HG03354 (cell line): ENCODE measurements at regions not wholly inside any gene's neighbourhood (a gene's known extent, or its start where the extent isn't known, plus 50 kb on each side); places are given as distances from the start of the nearest gene placed in this dataset.
"Not testable (repeated sequence)": the region's sequence is repeated elsewhere in the genome, so short reads cannot be mapped to it uniquely, and the experiment has no call there.

Experiments
- ATAC-seq: cut with Tn5 transposase; IDR thresholded peaks from one replicate; pipeline ENCODE4 v1.9.1; 2021; ENCODE audit warnings: mild to moderate bottlenecking; ENCODE audit not compliant: unreplicated experiment, poor library complexity, severe bottlenecking

DNA sequence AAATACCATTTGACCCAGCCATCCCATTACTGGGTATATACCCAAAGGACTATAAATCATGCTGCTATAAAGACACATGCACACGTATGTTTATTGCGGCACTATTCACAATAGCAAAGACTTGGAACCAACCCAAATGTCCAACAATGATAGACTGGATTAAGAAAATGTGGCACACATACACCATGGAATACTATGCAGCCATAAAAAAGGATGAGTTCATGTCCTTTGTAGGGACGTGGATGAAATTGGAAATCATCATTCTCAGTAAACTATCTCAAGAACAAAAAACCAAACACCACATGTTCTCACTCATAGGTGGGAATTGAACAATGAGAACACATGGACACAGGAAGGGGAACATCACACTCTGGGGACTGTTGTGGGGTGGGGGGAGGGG, 142.1 kb upstream of the BEND6 start:
- not testable (repeated sequence) for ATAC-seq

DNA sequence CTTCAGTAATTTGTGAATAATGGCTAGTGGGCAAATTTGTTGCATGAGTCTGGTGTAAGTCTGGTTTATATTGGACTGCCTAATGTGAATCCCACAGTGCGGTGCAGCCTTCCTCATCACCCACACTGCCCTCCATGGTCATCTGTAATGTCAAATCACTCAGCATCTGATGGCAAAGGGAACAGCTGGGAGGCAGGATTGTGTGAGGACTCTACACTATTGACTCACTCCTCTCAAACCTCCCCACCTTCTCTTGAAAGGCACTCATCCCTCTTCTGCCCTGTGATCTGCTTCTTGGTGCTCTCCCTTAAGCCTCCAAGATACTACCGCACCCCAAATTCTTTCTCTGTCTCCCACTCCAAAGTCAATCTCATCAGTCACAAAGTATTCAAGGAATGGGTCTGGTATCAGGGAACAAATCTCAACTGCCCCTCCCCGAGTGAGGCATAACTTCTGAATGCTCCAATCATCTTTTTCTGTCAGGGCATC, 146.0 kb upstream of the BEND6 start:
- ATAC-seq, result peak; percentile 44

DNA sequence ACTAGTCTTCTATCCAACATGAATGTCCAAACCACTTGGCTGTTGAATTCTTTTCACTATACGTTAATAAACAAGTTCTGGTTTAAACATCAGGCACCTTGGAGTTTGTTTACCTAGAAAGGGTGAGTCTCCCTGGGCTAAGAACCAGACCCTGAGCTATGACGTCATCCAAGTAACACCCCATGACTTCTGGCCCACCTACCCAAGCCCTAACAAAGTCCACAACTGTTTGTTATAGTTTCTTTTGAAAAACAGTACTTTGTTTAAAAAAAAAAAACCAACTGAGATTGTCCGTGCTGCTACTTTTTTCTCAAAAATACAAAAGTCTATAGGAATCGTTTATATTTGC, 146.9 kb upstream of the BEND6 start:
- ATAC-seq, result no peak

DNA sequence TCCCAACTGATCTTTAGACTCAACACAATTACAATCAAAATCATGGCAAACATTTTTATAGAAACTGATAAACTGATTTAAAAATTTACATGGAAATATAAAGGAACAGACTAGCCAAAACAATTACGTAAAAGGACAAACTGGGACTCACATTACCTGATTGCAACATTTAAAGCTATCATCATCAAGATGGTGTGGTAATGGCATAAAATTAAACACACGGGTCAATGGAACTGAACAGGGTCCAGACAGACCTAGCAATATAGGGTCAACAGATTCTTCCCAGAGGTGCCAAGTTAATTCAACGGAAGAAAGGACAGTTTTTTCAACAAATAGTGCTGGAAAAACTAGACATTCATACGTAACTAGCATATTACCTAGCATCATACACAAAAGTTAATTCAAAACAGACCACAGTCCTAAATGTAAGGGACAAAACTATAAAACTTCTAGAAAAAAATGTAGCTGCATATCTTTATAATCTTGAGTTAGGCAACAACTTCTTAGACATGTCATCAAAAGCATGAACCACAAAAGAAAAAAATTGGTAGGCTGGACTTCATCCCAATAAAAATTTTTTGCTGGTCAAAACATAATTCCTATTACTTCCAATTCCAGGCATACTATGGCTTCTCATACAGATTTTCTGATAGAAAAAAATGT, 147.4 kb upstream of the BEND6 start:
- ATAC-seq, result no peak

DNA sequence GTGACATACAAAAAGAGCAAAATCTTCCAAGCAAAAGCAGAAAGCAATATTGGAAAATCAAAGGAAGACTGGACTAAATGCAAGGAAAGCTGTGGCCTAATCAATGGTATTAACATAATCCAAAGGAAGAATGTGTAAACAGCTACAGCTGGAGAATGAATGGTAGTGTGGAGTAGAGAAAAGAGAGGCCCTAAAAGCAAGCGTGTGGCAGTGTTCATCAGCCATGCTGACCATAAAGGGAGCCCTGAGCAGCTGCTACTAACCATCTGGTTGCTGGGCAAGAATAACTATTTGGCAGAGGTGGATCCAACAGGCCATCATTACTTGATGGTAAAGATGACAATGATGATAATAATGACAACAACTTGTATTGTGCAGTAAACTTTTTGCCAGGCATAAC, 148.5 kb upstream of the BEND6 start:
- ATAC-seq, result no peak

DNA sequence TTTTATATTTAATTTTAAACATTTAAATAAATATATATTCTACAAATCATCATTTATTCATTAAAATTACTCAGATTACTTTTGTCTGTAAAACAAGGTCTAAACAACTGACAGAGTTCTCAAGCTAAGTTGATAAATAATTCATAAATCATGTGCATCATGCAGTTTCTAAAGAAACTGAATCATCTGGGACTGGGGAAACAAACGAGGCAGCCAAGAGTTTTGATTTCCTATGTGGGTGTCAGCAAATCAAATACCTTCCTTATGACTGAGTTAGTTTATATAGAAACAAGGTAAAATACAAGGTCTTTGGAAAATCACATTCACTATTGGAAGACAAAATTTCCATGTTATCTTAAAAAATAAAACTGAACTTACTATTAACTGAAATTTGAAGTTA, 149.9 kb upstream of the BEND6 start:
- ATAC-seq, result no peak

DNA sequence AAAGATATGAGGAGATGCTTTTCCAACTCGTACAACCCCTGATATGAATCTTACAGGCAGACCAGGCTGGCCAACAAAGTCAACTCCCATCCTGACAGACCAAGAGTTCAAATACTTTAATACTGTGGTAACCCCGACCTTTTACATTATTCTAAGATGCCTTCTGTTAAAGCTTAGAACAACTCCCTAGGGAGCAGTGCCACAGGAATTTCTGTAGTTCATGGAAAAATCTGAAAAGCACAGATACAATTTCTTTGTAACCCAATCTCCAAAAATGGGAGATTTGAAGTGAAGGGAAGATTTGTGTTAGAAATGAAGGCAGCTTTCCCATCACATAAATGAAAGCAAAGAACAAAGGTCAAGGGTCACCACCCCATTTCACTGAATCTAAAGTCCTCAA, 151.3 kb upstream of the BEND6 start:
- no peak for ATAC-seq

DNA sequence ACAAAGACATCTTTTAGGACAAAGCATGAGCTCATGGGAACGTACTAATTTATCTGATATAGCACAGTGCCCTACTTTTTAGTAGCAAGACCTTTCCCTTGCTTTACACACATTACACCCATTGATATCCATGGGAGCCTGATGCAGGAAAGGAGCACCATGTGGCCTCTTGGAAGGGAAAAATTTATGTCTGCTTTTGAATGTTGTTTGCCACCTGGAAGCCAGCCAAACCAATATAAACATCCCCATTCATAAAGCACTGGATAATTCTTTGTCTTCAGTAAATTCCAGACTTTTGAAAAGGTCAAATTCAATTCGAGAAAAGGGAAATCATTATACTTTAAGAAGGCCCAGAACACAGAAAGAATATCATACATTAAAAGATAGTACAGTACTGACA, 152.3 kb upstream of the BEND6 start:
- no peak for ATAC-seq

DNA sequence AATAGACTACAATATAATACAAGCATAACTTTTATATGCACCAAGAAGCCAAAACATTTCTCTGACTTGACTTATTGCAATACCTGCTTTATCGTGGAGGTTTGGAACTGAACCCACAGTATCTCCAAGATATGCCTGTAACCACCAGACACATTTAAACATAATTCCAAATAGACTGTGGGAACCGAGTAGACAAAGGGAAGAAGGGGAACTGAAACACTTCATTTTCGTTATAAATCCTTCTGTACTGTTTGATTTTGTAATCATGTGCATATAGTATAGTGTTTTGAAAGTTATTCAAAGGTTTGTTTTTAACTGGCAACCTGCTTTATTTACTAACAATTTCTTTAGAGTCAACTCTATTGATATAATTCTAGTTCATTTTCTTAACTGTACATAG, 154.9 kb upstream of the BEND6 start:
- ATAC-seq, result no peak

DNA sequence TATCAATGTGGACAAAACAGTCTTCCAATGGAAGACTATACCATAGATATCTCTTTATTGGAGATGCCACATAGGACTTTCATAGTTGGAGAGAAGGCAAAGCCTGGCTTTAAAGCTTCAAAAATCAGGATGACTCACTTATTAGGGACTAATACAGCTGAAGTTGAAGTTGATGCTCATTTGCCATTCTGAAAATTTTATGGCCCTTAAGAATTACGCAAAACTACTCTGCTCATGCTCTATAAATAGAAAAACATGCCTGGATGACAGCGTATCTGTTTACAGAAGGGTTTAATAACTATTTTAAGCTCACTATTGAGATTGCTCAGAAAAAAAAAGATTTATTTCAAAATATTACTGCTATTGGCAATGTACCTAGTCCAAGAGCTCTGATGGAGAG, 155.5 kb upstream of the DST start:
- no peak for ATAC-seq

DNA sequence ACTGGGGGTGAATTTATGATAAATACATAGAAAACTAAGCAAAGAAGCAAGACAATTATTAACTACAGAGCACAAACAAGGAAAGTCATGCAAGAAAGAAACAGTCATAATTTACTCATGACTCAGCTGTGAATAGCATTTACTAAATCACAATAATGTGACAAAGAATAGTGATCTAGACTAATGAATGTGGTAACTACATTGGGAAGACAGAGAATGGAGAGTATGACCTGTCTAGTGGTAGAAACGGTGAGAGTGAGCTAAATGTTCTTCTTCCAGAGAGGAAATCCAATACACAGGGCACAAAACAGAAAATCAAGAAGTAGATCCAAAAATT, 153.5 kb upstream of the DST start:
- ATAC-seq, result peak; percentile 68

DNA sequence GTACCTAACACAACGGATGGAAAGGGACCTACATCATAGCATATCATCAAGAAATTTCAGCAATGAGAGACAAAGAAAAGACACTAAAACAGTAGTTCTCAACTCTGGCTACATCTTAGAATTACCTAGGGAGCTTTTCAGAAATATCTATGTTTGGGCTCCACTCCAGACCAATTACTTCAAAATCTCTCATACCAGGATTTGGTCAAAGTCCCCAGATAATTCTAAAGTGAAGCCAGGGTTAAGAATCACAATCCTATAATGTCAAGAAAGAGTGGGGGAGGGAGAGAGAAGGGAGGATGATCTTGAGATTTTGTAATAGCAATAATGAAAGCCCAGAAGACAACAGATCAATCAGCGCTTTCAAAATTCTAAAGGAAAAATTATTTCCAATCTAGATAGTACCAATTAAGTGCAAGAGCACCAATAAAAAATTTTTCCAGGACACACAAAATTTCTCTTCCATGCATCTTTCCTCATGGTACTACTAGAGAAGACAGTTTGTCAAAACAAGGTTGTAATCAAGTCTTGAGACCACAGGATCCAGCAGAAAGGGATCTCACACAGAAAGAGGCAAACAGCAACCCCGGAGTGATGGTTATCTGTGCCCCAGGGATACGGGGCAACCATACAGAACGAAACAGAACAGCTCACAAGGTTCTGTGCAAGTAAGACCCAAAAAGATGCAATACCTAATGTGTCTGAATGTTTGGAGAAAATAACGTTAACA, 152.9 kb upstream of the DST start:
- peak; percentile 34 for ATAC-seq

DNA sequence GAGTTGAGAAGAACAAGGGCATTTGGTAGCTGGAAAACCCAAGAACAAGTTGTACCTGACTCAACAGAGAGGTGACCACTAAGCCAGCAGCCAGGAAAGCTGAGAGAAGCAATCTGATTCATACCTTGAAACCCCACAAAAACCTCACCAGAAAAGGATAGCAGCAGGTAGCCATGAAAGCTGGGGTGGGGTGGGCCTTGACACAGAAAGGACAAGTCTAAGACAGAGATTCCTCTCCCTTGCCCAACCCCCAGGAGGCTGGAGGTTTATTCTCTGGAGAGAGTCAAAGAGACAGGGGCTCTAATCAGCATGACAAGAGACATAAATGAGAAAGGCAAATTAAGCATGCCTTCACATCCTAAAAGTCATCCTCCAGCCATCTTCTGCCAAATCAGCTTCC, 151.7 kb upstream of the DST start:
- ATAC-seq, result no peak

DNA sequence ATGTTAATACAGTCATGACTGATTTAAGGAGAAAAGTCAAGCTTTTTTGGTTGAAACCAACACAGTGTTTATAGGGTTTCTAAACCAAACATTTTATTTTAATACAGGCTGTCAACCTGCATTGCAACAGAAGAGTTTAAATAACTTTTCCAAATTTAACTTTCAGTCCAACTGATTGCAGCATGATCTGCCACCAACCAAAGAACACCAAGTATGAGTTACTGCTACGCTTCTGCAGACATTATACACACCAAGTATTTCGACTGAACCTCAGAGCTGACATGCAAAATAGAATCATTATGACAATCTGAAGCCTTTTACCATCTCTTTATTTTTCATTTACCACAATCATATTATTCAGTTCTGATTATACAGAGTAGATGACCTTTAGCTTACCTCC, 151.2 kb upstream of the DST start:
- no peak for ATAC-seq

DNA sequence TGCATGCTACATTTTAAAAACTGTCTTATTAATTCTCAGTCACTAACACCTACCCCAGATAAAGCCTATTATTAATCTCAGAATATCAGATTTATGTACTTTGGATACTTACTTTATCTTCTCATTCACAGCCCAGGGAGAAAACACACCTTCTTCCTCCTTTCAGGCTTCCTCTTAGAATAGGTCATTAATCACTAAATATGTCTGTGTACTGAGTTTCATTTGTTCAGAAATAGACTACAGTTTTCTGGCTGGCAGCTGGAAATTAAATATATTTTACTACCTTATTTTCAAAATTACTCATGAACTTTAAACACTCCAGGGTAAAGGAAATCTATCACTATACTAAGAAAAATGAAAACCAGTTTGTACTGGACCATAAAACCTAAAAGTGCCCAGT, 147.7 kb upstream of the DST start:
- ATAC-seq, result peak; percentile 36

DNA sequence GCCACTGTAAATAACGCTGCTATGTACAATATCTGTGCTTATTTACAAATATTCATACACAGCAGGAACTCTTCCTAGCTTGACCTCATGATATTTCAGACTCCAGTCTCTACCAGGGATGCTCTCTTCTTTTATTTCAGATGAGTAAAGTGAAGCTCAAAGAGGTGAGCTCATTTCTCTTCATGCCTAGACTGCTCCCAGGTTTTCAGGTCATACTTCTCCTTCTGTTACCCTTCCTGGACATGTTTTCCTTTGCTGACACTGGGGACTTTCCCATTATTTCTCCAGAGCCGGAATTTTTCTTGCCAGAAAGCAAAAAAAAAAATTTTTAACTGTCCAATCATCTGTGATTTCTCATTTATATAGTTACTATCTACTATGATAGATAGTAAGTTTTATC, 147.2 kb upstream of the DST start:
- ATAC-seq, result no peak

DNA sequence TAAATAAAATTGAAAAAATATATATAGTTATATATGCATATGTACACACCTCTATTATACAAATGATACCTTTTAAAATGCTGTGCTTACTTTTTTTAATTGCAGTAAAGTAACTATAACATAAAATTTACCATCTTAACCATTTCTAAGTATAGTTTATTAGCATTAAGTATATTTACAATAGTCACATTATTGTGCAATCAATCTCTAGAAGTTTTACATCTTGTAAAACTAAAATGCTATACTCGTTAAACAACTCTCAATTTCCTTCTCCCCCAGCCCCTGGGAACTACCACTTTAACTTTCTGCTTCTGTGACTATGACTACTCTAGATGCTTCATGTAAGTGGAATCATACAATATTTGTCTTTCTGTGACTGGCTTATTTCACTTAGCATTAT, 146.7 kb upstream of the DST start:
- no peak for ATAC-seq

DNA sequence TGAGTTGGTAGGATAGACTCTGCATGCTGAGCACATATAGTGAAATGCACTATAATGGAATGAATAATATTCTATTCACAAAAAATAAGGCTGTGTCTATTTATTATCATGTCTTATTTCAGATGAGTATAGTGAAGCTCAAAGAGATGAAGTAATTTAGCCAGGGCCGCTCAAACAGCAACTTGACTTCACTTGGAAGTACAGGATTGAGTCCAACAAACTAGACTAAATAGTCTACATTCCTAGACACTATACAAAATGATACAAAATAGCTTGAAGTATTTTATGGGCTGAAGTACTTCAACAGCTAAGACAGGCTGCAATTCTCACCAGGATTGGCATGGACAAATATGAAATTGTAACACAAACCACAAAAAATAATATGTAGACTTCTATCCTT, 144.5 kb upstream of the DST start:
- ATAC-seq, result no peak

DNA sequence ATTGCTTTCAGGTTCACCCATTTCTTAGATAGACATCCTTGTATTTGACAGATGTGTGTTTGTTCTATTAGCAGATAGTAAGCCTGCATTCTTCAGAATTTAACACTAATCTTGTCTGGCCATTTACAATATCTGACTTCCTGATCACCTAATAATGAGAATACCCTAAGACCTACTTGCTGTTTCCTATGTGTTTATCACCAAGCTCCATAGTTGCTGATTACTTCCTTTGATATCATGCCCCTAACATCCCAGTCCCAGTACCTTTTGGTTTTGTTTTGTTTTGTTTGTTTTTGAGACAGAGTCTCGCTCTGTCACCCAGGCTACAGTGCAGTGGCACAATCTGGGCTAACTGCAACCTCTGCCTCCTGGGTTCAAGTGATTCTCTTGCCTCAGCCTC, 143.6 kb upstream of the DST start:
- no peak for ATAC-seq

DNA sequence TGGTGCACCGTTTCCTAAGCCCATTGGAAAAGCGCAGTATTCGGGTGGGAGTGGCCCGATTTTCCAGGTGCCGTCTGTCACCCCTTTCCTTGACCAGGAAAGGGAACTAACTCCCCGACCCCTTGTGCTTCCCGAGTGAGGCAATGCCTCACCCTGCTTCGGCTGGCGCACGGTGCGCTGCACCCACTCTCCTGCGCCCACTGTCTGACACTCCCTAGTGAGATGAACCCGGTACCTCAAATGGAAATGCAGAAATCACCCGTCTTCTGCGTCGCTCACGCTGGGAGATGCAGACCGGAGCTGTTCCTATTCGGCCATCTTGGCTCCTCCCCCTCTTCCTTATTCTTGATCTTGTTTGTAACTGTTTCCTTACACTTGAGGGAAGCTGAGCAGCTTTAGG, 142.8 kb upstream of the DST start:
- not testable (repeated sequence) for ATAC-seq

DNA sequence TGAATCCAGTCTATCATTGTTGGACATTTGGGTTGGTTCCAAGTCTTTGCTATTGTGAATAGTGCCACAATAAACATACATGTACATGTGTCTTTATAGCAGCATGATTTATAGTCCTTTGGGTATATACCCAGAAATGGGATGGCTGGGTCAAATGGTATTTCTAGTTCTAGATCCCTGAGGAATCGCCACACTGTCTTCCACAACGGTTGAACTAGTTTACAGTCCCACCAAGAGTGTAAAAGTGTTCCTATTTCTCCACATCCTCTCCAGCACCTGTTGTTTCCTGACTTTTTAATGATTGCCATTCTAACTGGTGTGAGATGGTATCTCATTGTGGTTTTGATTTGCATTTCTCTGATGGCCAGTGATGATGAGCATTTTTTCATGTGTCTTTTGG, 137.4 kb upstream of the DST start:
- ATAC-seq, result not testable (repeated sequence)

DNA sequence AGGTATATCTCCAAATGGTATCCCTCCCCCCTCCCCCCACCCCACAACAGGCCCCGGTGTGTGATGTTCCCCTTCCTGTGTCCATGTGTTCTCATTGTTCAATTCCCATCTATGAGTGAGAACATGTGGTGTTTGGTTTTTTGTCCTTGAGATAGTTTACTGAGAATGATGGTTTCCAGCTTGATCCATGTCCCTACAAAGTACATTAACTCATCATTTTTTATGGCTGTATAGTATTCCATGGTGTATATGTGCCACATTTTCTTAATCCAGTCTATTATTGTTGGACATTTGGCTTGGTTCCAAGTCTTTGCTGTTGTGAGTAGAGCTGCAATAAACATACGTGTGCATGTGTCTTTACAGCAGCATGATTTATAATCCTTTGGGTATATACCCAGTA, 135.8 kb upstream of the DST start:
- not testable (repeated sequence) for ATAC-seq
